ENCODE measurements at regions not wholly inside any gene's neighbourhood (a gene's known extent, or its start where the extent isn't known, plus 50 kb on each side); places are given as distances from the start of the nearest gene placed in this dataset.

DNA sequence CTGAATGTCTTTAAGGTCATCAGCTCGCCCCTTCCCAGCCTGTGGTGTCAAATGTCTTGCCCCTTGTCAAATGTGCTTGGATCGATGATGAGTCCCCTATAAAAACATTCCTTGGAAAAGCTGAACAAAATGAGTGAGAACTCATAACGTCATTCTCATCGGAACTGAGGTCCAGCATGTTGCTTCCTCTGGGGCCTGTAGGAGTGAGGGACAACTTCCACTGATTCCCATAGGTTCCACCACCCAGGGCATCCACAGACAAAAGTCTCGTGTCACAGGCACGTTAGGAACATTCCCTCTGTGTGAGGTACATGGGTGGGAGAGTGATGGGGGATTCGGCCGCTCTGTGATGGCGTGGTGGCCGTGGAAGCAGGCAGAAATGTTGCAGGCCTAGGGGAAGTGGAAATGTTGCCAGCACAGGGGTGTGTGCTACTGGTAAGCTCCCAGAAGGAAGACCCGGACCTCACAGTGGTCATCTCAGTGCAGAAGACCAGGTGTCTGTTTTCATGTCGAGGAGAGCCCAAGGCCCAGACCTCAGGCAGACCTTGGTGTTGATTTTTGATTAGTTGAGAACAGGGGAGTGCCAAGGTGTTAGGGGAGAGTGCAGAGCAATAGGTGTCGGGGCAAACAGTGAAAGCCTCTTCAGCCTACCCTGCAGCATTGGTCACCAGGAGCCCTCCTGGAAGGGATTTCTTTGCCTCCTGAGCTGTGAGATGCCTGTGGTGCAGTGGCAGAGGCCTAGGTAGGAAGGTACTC, 96.8 kb downstream of the SNRPN start:
- Histone ChIP-seq H3K4me1 (ENCODE audit: insufficient read depth, low read length) (no peaks in the 10 kb centered on the region), H3K9ac (ENCODE audit: low read length) (no peak overlapping the region), H3K4me3 (ENCODE audit: insufficient read depth, low read depth, low read length) (no peak overlapping the region), H3K79me2 (ENCODE audit: insufficient read depth, low read length) (peaks cover 4% of the 10 kb centered on the region), H3K4me2 (ENCODE audit: low read length) (no peak overlapping the region), H4K20me1 (ENCODE audit: insufficient read depth, low read length) (no peaks in the 10 kb centered on the region), H3K27me3 (ENCODE audit: insufficient read depth, low read length) (no peaks in the 10 kb centered on the region), H3K27ac (ENCODE audit: low read depth, low read length) (no peak overlapping the region), H2AFZ (ENCODE audit: low read depth, low read length) (no peak overlapping the region), H3K36me3 (ENCODE audit: insufficient read depth, low read length) (peaks cover 24% of the 10 kb centered on the region), H3K9me3 (ENCODE audit: insufficient read depth, low read depth, low read length) (peaks cover 82% of the 10 kb centered on the region)
- Mint-ChIP-seq H3K27ac (ENCODE audit: unreplicated experiment) (no peak overlapping the region), H3K4me3 (ENCODE audit: unreplicated experiment) (no peak overlapping the region), H3K9me3 (ENCODE audit: unreplicated experiment) (peaks cover 76% of the 10 kb centered on the region), H3K4me1 (ENCODE audit: low read depth, unreplicated experiment) (no peaks in the 10 kb centered on the region), H3K27me3 (ENCODE audit: low read depth, unreplicated experiment) (no peaks in the 10 kb centered on the region), H3K36me3 (ENCODE audit: low read depth, unreplicated experiment) (peaks cover 74% of the 10 kb centered on the region)
- TF ChIP-seq, protein P1, sequence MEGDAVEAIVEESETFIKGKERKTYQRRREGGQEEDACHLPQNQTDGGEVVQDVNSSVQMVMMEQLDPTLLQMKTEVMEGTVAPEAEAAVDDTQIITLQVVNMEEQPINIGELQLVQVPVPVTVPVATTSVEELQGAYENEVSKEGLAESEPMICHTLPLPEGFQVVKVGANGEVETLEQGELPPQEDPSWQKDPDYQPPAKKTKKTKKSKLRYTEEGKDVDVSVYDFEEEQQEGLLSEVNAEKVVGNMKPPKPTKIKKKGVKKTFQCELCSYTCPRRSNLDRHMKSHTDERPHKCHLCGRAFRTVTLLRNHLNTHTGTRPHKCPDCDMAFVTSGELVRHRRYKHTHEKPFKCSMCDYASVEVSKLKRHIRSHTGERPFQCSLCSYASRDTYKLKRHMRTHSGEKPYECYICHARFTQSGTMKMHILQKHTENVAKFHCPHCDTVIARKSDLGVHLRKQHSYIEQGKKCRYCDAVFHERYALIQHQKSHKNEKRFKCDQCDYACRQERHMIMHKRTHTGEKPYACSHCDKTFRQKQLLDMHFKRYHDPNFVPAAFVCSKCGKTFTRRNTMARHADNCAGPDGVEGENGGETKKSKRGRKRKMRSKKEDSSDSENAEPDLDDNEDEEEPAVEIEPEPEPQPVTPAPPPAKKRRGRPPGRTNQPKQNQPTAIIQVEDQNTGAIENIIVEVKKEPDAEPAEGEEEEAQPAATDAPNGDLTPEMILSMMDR (IDR thresholded peaks at IDR 0.05; ENCODE audit: insufficient read depth, low read depth, low read length), result no peak
- TF ChIP-seq EZH2 (IDR thresholded peaks at IDR 0.05; ENCODE audit: insufficient read depth, low read length), result no peak
- no peak for FAIRE-seq
- no peak for DNase-seq (ENCODE audit: low read depth)

DNA sequence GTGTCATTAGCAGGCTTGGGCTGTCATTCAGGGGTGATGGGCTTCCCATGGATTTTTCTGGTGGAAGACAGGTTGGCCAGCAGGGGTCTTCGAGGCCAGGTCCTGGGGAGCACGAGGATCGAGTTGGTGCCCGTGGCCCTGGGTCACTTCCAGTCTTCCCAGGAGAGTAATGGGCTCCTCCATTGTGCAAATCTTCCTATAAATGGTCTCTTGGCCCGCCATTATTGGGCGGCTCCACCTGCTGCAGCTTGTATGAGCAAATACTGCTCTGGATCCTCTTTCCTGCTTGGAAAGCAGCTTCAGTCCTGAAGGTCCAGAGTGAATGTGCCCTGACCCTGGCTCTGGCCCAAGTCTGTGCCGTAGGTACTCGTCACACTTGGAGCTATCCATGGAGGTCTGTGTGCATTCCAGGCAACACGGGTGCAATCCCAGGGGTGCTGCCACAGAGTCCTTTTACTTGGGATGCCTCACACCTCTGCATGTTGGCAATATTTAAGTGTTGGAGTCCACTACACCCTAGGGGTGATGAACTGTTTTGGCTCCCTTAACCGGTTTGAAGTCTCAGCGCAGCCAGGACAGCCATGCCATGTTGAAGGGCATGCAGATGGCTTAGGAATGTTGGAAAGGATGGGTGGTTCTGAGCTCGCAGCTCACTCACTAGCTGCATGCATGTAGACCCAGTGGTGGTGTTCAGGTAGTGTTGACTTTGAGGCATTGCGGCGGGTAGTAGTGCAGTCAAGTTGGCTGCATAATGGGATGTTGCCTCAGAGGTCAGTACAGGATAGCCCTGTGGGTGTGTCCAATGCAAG, 97.6 kb downstream of the SNRPN start:
- no peak overlapping the region for H3K9ac ChIP-seq (ENCODE audit: low read length)
- TF ChIP-seq, protein P1 (IDR thresholded peaks at IDR 0.05; ENCODE audit: insufficient read depth, low read depth, low read length), result no peak
- no peak for TF ChIP-seq EZH2 (IDR thresholded peaks at IDR 0.05; ENCODE audit: insufficient read depth, low read length)
- H4K20me1 ChIP-seq (ENCODE audit: insufficient read depth, low read length), result no peaks in the 10 kb centered on the region
- Mint-ChIP-seq H3K4me3 (ENCODE audit: unreplicated experiment) (no peak overlapping the region), H3K4me1 (ENCODE audit: low read depth, unreplicated experiment) (no peaks in the 10 kb centered on the region), H3K9me3 (ENCODE audit: unreplicated experiment) (peaks cover 79% of the 10 kb centered on the region), H3K27me3 (ENCODE audit: low read depth, unreplicated experiment) (no peaks in the 10 kb centered on the region), H3K36me3 (ENCODE audit: low read depth, unreplicated experiment) (peaks cover 77% of the 10 kb centered on the region), H3K27ac (ENCODE audit: unreplicated experiment) (no peak overlapping the region)
- DNase-seq (ENCODE audit: low read depth) (no peak), FAIRE-seq (no peak)
- H3K79me2 ChIP-seq (ENCODE audit: insufficient read depth, low read length), result peaks cover 4% of the 10 kb centered on the region
- no peak overlapping the region for H3K4me2 ChIP-seq (ENCODE audit: low read length)
- no peaks in the 10 kb centered on the region for H3K27me3 ChIP-seq (ENCODE audit: insufficient read depth, low read length)
- peaks cover 85% of the 10 kb centered on the region for H3K9me3 ChIP-seq (ENCODE audit: insufficient read depth, low read depth, low read length)
- no peak overlapping the region for H3K4me3 ChIP-seq (ENCODE audit: insufficient read depth, low read depth, low read length)
- no peak overlapping the region for H3K27ac ChIP-seq (ENCODE audit: low read depth, low read length)
- H3K4me1 ChIP-seq (ENCODE audit: insufficient read depth, low read length), result no peaks in the 10 kb centered on the region
- H2AFZ ChIP-seq (ENCODE audit: low read depth, low read length), result no peak overlapping the region
- H3K36me3 ChIP-seq (ENCODE audit: insufficient read depth, low read length), result peaks cover 30% of the 10 kb centered on the region

Data from astrocyte (in vitro differentiated cells and primary cell).